ENCODE measurements at regions not wholly inside any gene's neighbourhood (a gene's known extent, or its start where the extent isn't known, plus 50 kb on each side); places are given as distances from the start of the nearest gene placed in this dataset.

DNA sequence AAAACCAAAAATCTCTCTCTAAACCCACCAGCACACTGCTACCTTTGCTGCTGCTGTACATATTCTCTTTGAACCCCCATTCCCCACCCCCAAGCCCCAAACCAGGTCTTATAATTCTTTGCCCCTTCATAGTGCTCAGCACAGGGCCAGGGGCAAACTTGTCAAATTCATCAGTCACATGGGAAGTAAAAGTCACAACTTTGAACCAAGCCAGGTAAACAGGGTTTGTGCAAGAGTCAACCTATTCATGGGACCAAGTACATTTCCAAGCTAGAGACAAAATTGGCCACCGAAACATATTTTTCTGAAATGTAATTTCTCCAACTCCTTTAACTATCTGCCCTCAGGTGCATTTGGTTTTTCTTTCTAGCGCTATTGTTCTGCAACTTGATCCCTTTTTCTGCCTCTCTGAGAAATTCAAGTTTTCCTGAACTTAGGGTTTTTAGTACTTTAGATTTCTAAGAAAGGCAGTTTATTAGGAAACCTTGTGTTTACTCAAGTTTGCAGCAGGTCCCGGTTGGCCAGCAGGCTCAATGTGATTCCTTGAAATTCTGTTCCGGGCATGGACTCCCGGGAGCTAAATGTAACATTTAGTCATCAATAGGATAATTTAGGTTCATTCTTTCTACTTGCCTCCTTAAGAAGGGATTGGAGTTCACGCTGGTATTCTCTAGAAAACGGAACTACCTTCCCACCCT, 230.5 kb downstream of the EFCAB11 start:
- H3K4me3 ChIP-seq (ENCODE audit: low read depth, low read length), result no peak overlapping the region
- no peak for DNase-seq (ENCODE audit: low read depth)
- TF ChIP-seq, protein P1, sequence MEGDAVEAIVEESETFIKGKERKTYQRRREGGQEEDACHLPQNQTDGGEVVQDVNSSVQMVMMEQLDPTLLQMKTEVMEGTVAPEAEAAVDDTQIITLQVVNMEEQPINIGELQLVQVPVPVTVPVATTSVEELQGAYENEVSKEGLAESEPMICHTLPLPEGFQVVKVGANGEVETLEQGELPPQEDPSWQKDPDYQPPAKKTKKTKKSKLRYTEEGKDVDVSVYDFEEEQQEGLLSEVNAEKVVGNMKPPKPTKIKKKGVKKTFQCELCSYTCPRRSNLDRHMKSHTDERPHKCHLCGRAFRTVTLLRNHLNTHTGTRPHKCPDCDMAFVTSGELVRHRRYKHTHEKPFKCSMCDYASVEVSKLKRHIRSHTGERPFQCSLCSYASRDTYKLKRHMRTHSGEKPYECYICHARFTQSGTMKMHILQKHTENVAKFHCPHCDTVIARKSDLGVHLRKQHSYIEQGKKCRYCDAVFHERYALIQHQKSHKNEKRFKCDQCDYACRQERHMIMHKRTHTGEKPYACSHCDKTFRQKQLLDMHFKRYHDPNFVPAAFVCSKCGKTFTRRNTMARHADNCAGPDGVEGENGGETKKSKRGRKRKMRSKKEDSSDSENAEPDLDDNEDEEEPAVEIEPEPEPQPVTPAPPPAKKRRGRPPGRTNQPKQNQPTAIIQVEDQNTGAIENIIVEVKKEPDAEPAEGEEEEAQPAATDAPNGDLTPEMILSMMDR (conservative IDR thresholded peaks at IDR 0.05; ENCODE audit: low read depth, low read length), result no peak

DNA sequence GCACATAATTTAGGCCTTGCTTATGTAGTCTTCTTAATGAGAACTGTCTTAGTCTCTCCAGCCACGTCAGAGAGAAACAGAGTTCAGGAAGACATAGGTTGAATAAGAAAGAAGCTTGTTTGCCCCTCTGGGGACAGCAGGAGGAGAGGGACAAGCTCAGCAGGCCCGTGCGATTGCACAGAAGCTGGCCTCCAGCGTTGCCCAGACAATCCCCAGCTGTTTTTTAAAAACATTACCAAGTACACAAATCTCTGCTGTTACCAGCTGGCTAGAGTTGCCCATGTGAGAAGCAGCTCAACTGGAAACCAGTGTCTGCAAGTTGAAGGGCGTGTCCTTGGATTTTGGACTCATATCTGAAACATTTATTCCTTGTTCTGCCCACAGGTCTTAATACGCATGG, 232.6 kb downstream of the EFCAB11 start:
- H3K4me3 ChIP-seq (ENCODE audit: low read depth, low read length), result no peak overlapping the region
- no peak for DNase-seq (ENCODE audit: low read depth)
- TF ChIP-seq, protein P1 (conservative IDR thresholded peaks at IDR 0.05; ENCODE audit: low read depth, low read length), result no peak

DNA sequence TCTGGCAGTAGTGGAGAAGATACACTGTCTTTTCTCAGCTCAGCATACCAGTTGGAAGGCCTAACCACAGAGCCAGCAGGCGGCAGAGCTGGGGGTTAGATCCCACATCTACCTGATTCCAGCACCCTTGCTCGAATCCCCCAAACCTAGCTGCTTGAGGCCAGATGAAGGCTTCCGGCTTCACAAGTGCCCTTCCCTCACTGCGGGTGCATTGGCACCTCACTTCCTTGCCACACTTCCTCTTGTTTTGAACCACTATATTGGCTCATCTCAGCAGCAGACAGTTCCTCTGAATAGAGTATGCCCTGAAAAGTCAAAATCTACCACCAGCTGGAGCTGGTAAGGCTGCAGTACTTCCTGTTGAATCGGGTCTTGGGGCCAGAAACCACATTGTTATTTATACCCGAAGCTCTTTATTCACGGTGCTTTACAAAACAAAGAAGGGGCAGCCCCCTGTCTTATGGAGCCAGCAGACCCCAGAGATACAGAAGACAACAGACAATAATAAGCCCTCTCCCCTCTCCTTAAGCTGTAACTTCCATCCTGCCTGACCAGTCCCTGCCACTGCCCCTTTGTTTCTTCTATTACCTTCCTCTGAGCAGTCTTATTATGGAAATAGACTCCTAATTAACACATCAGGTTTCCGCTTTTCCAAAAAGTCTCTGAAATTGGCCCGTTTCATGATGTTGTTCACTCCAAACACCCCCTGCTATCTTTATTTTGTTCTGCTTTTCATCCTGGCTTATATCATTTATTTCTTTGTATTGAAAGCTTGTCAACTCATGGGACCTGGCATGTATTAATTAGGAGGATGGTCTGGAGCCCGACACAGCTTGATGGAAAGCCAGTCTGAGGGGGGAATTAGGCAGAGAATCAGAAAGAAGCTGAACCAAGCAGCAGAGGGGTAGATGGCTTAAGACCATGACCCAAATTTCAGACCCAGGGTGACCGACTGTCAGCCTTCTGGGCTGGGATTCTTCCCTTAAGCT, 233.5 kb downstream of the EFCAB11 start:
- TF ChIP-seq, protein P1 (conservative IDR thresholded peaks at IDR 0.05; ENCODE audit: low read depth, low read length), result no peak
- DNase-seq (ENCODE audit: low read depth), result no peak
- no peak overlapping the region for H3K4me3 ChIP-seq (ENCODE audit: low read depth, low read length)

DNA sequence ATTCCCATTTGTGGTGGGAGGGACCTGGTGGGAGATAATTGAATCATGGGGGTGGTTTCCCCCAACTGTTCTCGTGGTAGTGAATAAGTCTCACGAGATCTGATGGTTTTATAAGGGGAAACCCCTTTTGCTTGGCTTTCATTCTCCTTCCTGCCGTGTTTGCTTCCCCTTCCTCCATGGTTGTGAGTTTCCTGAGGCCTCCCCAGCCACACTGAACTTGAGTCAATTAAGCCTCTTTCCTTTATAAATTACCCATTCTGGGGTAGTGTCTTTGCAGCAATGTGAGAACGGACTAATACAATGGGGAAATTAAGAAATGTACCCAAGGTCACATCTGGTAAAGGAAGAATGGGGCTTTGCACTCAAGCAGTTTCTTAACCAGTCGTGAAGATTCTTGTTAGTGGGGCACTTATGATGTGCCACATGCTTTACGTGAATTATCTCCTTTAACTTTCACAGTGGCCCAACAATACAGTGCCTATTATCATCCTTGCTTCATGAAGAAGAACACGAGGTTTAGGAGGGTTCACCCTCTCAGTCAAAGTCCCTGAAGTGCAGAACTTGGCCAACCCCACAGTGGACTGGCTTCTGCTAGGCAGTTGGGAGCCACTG, 234.3 kb downstream of the EFCAB11 start:
- TF ChIP-seq, protein P1 (conservative IDR thresholded peaks at IDR 0.05; ENCODE audit: low read depth, low read length), result no peak
- no peak for DNase-seq (ENCODE audit: low read depth)
- H3K4me3 ChIP-seq (ENCODE audit: low read depth, low read length), result no peak overlapping the region

DNA sequence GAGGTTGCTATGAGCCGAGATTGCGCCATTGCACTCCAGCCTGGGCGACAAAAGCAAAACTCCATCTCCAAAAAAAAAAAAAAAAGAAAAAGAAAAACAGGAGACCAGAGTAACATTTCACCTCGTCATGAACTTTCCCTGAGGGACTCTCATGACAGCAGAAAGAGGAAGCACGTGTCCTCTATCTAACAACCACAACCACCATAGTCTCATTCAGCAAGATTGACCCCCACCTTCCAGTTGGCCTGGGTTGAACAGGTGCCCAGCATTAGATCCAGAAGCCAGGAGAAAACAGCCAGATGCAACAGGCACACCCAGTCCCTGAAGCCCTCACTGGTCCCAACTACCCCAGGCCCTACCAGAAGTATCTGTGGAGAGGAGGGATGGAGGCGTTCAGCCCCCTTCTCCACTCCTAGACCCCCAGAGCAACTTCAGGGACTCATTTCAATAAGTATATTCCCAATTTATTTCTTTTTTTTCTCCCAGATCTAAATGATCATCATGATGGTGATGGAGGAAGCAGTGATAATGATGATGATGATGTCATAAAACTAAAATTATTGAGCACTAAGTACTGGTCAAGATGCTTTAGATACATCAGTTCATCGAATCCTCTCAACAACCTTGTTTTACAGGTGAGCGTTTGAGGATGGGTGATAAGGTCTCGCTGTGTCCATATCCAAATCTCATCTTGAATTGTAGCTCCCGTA, 235.0 kb downstream of the EFCAB11 start:
- no peak for DNase-seq (ENCODE audit: low read depth)
- TF ChIP-seq, protein P1 (conservative IDR thresholded peaks at IDR 0.05; ENCODE audit: low read depth, low read length), result no peak
- H3K4me3 ChIP-seq (ENCODE audit: low read depth, low read length), result no peak overlapping the region

DNA sequence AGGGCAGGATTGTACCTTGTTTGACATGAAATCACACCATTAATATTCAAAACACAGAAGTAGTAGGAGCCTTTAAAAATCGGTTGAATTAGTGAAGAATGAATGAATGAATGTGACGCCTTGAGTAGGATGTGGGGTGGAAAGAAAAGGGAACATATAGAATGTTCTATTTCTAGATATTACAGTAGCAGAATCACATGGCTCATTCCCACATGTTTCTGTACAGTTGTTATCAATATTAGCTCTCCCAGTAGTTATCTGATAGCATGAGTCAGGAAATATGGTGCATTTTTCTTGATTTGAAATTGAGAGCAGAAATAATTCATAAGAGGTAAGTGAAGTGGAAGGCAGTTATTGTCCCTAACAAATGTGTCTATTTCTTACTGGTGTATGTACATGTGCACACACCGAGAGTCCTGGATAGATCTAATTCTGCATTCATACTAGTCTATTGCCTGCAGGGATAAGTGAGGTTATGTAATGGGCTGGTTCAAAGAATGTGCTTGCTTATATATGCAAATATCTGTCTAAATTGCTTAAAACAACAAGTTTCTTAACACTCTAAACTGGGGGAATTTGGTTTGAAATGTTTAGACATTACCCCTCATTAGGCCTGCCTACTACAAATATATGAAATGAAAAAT, 245.4 kb downstream of the EFCAB11 start:
- no peak for DNase-seq (ENCODE audit: low read depth)
- TF ChIP-seq, protein P1 (conservative IDR thresholded peaks at IDR 0.05; ENCODE audit: low read depth, low read length), result no peak

More for the DNA sequence above, 245.4 kb downstream of the EFCAB11 start:
- no peak overlapping the region for H3K4me3 ChIP-seq (ENCODE audit: low read depth, low read length)
